Inflammatory macrophage treated with lipopolysaccharide for 1 hour (primary cell): ENCODE measurements at regions not wholly inside any gene's neighbourhood (a gene's known extent, or its start where the extent isn't known, plus 50 kb on each side); places are given as distances from the start of the nearest gene placed in this dataset.

ENCODE experiments used
- DNase-seq, 2 donors: peaks; one replicate each; pipeline ENCODE4 v3.0.0-alpha.2; 2020 to 2022

DNA sequence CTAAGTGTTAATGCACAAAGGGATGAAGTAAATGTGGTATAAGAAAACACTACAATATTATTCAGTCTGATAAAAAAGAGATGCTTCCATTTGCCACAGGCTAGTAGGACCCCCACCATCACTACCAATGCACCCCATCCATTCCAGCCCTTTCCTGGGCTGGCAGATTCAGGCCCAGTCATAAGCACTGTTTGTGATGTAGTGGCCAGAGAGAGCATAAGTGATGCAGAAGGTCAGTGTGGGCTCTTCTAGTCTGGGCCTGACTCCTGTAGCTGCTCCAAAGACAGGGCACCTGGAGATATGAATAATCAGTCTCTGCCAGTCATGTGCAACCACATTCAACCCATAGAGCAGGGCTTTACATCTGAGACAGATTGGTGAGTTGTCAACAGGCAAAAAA, 1294.7 kb downstream of the TMEM121 start:
- no peak for DNase-seq

DNA sequence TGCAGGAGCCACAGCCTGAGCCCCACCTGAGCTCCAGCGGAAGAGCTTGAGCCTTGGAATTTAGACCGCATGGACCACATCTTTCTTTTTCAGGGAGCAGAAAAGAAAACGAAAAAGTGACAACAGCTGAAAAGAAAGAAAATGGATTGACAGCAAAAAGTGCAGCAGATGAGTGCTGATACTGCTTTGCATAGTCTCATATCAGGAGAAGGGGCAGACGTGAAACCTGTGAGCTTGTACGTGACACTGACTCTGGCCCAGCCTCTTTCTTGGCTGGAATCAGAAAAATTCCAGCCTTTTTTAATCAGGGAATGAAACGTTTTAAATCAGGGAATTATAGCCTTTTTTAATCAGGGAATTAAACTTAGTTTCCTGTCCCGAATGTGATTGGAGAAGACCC, 1296.5 kb downstream of the TMEM121 start:
- DNase-seq: no peak

DNA sequence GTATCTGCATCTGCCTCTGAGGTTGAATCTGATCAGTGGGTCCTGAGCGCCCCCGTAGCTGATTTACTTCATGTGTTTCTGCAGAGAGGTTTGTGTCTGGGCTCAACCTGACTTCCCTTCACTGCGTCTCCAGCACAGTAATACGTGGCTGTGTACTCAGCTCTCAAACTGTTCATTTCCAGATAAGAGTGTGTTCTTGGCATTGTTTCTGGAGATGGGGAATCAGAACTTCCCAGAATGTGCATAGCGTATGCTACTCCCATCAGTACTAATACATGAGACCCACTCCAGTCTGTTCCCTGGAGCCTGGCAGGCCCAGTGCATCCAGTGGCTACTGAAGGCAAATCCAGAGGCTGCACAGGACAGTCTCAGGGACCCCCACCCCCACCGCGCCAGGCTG, 1297.2 kb downstream of the TMEM121 start:
- DNase-seq: no peak

DNA sequence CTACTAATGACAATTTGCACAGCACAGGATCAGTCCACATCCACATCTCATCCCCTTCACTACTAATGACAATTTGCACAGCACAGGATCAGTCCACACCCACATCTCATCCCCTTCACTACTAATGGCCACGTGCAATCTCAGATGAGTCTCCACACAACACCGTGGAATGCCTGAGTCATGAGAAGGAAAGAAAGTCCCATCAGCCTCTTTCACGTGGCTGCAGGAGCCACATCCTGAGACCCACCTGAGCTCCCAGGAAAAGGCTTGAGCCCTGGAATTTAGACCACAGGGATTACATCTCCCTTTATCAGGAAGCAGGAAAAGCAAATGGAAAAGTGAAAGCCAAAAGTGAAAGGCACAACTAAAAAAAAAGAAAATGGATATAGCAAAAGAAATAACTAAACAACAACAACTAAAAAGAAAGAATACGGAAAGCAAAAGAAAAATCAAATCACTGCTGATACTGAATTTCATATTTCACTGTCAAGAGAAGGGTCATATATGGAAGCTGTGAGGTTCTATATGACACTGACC, 1300.5 kb downstream of the TMEM121 start:
- DNase-seq: no peak

DNA sequence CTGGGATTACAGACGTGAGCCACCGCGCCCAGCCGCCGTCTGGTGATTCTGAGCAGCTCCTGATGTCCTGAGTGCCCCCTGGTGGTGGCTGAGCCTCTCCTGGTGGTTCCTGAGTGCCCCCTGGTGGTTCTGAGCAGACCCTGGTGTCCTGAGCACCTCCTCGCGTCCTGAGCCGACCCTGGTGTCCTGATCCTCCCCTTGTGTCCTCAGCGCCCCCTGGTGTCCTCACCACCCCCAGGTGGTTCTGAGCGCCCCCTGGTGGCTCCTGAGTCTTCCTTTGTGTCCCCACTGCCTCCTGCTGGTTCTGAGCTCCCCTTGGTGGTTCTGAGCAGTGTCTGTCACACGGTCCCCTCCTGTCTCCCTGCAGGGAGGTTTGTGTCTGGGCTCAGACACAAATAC, 1304.9 kb downstream of the TMEM121 start:
- peak in 1 of 2 donors; percentile 19 for DNase-seq

DNA sequence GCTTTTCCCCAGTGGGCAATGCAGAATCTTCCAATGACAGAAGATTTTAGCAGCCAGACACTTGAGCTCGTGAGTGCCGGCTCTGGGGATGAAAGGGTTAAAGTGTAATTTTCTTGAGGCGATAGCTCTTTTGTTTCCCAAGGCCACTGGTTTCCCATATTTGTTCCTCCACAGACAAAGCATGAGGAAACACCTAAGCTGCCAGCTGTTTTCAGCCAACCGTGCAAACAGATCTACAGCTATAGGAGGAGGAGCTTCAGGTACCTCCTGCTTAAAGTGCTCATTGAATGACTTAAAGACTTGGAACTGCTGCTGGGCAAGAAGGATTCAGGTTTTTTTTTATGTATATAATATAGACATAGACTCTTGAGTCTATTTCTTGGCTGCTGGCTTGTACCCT, 1311.5 kb downstream of the TMEM121 start:
- no peak for DNase-seq

DNA sequence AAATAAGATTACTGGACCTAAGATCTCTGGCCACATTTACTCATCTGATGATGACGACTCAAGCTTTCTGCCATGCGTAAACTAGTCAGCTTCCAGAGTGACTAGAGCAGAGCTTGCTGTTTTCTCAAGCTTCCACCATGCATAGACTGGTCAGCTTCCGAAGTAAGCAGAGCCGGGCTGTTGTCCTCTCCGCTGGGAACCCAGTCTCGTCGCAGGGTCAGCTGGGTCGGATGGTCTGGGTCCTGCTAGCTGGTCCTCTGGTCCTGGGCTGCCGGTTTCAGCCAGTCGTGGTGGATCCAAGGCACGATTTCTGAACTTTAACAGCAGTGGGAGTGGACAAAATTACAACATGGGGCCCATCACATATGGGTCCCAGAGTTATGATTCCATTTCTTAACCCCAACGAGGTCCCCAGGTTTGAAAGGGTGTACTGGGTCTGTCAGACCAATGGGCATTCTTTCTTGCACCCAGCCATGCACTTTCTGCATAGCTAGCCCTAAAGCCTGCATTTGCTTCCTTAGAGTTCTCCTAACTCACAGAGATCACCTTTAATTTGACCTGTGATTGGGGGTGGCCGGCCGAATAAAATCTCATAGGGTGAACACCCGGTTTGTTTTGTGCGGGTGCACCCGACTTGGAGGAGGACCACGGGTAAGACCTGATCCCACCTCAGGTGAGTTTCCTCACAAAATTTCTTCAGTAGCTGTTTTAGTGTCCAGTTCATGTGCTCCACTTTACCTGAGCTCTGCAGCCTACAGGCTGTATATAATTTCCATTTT, 1312.8 kb downstream of the TMEM121 start:
- no peak for DNase-seq

DNA sequence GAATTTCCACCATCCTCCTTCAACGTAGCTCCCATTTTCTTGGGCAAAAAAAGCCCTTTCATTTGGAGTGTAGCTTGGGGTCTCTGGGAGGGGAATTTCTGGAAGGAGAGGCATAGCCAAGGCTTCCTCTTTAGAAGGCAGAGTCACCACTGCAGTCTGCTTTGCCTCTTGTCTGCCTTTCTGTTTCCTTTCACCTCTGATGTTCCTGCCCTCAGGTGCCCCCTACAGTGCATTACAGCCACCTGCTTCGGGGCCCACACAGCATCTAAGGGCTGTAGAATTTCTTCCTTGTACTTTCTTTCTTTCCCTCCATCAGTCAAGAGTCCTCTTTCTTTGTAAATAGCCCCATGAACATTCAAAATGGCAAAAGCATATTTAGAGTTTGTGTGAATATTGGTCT, 1313.9 kb downstream of the TMEM121 start:
- no peak for DNase-seq

DNA sequence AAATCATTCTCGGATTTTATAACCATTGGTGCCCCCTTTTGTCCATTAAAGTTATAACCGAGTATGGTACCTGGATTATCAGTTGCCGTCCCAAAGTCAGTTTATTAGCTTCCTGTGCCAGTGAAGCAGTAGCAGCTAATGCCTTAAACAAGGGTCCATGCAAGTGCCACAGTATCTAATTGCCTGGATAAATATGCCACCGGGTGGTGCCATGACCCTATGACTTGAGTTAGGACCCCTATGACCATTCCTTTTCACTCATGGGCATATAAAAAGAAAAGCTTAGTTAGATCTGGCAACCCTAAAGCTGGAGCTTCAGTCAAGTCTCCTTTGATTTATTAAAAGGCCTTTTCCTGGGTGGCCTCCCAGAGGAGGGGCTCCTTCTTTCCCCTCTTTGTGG, 1314.6 kb downstream of the TMEM121 start:
- no peak for DNase-seq

DNA sequence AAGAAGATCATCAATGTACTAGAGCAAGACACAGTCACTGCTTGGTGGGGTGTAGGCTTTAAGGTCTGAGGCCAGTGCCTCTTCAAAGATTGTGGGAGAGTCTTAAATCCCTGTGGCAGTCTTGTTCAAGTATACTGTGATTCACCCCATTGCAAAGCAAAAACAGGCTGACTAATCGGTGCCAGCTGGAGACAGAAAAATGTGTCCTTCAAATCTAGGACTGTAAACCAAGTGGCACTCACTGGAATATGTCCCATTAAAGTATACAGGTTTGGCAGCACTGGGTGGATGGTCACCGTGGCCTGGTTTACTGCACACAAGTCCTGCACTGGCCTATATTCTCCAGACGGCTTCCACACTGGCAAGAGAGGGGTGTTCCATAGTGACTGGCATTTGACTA, 1315.3 kb downstream of the TMEM121 start:
- no peak for DNase-seq

DNA sequence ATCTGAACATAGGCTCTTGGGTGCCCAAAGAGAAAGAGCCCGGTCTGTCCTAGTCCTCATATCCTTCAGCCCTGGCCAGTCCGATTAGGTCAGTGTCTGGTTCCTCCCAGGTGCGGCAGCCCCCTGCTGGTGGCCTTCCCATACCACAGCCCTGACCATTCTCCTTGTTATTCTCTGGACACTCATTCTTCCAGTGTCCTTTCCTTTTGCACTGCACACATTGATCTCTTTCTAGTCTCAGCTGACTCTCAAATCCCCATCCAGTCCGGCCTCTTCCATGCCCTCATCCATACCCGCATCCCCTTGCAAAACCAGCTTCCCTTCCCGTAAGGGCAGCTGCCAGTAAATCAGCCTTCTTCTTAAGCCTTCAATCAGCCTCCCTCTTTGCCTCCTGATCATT, 1316.3 kb downstream of the TMEM121 start:
- DNase-seq: peak in 1 of 2 donors; percentile 7

DNA sequence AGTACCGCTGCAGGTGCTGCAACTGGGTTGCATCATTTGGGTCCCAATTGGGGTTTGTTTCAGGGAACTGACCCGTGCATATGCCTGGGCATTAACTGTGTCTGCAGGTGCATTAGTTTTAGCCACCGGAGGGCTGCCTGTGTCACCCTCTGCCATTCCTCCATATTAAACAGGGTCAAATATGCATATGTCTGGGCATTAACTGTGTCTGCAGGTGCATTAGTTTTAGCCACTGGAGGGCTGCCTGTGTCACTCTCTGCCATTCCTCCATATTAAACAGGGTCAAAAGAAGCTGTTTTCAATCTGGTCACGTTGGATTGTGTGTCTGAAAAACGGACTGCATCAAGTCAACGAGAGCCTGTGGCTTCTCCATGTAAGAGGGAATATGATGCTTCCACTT, 1317.0 kb downstream of the TMEM121 start:
- no peak for DNase-seq

DNA sequence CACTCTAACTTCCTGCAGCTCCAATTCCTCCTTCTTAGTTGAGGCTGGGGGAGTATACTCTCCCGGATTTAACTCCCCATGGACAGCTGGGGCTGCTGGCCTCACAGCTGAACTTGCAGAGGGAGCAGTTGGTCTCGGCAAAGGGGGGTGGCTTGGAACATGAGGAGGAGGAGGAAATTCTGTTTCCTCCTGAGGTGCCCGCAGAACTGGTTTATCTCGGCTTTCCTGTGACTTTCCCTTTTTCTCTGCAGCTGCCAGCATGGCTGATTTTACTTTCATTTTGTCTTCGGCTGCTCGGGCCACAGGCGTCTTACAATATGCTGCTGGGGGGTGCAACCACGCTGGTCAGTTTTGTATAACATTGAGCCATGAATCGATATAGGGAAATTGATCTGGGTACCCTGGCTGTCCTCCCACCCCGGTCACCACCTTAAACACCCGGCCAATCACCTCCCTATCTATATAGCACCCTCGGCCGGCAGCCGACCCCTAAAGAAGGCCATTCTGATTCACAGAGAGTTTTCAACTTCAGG, 1317.6 kb downstream of the TMEM121 start:
- peak; percentile 28 to 43 for DNase-seq

DNA sequence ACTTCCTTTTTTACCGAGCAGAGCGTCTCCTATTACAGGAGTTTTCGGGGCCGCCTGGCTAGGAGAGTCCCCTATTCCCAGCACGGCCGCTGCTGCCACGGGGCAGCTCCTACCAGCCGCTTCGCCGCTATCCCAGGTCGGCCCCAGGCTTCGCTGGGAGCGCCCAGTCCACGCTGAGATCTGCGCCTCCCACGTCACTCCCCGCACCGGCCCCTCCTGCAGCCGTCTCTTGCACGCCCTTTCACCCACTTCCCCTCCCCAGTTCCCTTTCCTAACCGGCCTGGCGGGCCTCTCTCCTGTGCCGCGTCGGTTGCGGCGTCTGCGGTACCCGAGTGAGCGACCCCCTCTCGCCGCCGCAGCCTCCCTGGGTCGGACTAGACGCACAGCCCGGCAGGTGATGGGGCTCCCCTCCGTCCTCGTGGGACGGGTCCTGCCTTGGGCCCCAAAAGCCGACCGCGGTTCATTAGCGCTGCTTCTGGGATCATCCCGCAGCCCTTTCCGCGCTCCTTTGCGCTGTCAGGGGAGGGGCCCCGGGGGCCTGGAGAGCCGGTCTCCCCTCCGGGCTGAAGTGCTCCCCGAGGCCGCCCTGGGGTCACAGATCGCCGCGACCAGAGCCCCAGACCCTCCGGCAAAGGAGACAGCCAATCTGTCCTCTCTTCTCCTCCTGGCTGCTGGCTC, 1318.4 kb downstream of the TMEM121 start:
- DNase-seq: peak; percentile 50 to 68

DNA sequence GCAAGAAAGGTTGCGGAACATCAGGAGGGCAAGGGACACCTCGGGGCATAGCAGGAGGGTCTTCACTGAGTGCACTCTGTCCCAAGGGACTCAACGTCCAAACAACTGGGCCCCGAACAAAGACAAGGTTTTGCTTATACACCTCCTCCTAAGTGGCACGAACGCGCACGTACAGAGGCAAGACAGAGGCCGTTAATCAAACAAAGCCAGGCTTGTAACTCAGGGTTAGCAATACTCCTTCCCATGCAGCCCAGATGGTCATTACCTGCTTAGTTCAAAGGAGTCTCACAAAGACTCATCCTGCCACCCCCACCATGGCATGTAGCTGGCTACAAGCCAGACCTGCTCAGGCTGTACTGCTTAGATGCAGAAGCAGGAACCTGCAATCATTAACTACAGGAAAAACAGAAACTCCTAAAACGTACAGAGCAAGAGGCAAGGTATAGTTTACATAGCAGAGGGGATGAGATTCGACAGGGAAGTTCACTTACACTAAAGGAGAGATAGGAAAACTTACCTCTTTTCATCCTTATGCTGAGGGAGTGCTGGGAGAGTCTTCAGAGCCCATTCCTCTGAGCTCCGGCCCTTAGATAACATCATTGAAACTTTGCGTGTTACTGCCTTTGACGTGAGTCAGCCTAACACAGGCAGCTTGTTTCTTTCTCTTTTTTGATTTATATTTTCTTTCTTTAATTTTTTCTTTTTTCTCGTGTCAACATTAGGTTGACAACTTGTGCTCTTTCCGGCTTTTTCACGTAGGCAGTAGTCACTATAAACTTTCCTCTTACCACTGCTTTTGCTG, 1319.1 kb downstream of the TMEM121 start:
- DNase-seq: peak in 1 of 2 donors; percentile 15

DNA sequence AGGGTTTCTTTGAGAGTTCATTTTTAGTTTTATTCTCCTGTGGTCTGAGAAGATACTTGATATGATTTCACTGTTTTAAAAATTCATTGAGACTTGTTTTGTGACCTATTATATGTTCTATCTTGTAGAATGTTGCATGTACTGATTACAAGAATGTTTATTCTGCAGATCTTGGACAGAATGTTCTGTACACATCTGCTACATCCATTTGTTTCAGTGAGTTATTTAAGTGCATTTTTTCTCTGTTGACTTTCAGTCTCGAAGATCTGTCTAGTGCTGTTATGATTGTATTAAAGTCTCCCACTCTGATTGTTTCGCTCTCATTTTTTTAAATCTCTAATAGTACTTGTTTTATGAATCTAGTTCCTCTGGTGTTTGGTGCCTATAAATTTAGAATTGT, 1319.8 kb downstream of the TMEM121 start:
- no peak for DNase-seq

DNA sequence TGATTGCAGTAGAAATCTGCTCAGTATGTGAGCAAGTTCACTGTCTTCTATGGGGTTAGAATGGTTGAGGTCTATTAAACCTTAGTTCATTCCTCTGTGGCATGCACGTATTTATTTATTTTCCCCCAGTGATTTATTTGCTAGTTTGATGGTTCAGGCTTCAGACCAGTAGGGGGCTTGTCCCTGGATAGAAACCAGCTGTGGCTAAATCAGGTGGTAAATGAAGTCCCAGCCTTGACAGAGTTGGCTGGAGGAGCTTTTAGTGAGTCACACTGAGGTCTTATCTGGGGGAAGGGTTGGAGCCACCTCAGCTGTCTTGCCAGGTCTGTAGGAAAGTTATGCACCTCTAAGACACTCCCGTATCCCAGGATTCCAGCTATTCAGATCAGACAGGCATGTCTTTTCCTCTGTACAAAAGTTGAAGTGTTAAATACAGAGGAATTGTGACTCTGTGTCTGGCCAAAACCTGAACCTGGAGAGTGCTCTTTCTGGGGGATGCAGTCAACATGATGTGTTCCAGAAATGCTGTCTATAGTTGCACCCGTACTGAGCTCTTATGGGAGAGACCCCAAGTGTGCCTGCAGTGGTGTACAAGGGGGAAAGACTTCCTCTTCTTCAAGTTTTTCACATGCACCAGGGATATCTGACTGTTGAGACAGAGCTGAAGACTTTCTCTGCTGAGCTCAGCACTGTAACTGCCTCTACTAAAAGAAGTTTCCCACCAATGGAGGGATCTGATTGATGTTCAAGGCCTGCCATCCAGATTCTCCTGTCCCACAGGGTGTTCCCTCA, 1322.1 kb downstream of the TMEM121 start:
- DNase-seq: peak in 1 of 2 donors; percentile 3

DNA sequence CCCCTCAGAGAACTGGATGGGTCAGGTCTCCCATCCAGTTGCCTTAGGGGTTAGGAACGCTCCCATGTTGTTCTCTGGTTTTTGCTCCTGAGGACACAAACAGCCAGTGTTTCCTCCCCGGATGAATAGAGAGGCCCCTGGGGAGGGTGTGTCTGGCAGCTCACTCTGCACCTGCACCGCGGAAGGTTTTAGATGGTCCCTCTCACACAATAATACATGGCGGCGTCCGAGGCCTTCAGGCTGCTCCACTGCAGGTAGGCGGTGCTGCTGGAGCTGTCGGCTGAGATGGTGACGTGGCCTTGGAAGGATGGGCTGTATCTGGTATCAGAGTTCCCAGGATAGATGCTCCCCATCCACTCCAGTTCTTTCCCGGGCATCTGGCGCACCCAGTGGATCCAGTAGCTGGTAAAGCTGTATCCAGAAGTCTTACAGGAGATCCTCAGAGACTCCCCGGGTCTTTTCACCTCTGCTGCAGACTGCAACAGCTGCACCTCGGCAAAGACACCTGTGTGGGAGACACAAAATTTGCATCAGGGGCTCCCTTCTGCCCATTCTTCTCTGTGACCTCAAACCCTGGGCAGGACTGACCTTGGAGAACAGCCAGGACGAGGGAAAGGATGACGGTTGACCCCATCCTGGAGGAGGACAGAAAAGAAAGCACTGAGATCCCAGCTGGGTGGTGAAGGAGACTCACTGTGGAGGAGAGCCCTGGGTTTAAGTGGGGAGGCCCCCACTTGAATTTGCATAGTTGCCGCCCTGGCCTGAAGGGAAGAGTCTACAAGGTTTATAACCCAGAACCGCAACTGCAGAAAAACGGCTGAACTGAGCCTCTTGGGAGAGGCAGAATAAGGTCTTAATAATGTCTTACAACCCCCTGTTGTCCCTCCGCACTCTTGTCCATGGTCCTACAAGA, 1324.8 kb downstream of the TMEM121 start:
- no peak for DNase-seq

DNA sequence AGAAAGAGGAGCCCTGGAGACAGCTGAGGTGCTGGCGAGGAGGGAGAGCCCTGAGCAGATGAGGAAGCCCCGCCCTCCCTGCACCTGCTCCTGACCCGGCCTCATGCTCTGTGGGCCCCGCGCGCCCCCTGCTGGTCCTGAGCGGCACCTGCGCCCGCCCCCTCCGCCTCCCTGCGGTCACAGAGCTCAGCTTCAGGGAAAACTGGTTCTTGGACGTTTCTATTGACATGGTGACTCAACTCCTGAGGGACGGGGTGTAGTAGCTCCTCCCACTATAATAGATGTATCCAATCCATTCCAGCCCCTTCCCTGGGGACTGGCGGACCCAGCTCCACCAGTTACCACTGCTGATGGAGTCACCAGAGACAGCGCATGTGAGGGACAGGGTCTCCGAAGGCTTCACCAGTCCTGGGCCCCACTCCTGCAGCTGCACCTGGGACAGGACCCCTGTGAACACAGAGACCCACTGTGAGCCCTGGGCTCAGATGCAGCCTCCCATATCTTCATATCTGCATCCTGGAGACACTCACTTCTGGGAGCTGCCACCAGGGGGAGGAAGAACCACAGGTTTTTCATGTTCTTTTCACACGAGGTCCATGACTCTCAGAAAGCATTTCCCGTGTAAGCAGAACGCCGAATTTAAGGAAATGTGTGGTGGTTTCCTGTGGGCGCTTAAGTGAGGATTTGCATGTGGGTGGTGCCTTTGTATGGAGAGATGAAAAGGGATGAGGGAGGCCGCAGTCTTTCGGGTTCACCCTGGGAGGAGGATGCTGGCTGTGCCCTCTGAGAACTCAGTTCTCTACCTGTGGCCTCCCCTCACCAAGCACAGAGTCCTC, 1346.4 kb downstream of the TMEM121 start:
- DNase-seq: peak; percentile 69 to 80

DNA sequence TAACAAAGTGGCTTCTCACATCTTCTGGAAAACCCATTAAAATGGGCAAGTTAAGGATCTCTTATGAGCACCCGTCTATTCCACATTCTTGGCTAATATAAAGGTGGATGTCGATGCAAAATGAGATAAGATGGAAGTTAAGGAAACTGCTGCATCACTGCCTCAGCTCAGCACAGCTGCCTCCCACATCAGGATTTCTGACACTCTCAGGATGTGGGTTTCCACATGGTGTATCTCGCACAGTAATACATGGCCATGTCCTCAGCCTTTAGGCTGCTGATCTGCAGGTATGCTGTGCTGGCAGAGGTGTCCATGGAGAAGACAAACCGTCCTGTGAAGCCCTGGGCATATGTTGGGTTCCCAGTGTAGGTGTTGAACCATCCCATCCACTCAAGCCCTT, 1348.0 kb downstream of the TMEM121 start:
- no peak for DNase-seq
